Bronchial epithelial cell (primary cell): ENCODE measurements at regions not wholly inside any gene's neighbourhood (a gene's known extent, or its start where the extent isn't known, plus 50 kb on each side); places are given as distances from the start of the nearest gene placed in this dataset.
A peak's percentile ranks its signal among the peaks of the same experiment; 100 is the strongest.

ENCODE experiments used
- DNase-seq: peaks from one replicate; pipeline ENCODE4 v3.0.0-alpha.2; 2010; ENCODE audit warnings: low read depth
- FAIRE-seq: peaks from 2 replicates; lab custom pipeline; 2011; peaks lifted over from hg19 to GRCh38; lab: Jason Lieb, UNC
- H3K27me3 ChIP-seq: 2 replicates; pipeline ENCODE4 v1.5.1; 2011; ENCODE audit warnings: low read length; ENCODE audit not compliant: control insufficient read depth, insufficient read depth
- H3K36me3 ChIP-seq: 2 replicates; pipeline ENCODE4 v1.5.1; 2011; ENCODE audit warnings: low read length; ENCODE audit not compliant: control insufficient read depth, insufficient read depth
- H3K4me3 ChIP-seq: 2 replicates; pipeline ENCODE4 v1.5.1; 2011; ENCODE audit warnings: mild to moderate bottlenecking, low read depth, low read length, control low read depth
- TF ChIP-seq, protein P1 (sequence below): IDR thresholded peaks from 2 replicates; pipeline ENCODE4 v1.5.1; 2011; ENCODE audit warnings: mild to moderate bottlenecking, moderate library complexity, low read length, control low read depth, inconsistent platforms; ENCODE audit not compliant: insufficient read depth, severe bottlenecking

- FAIRE-seq, result no peak
Measured at GRCh38 chr5:130643321-130643720, 521.7 kb downstream of the HINT1 start.

GRCh38 chr5:130642461-130642860, 522.6 kb downstream of the HINT1 start:
- FAIRE-seq, result no peak

More at GRCh38 chr5:130643321-130643720, 521.7 kb downstream of the HINT1 start:
- H3K4me3 ChIP-seq, result no peak overlapping the region
- TF ChIP-seq, protein P1, sequence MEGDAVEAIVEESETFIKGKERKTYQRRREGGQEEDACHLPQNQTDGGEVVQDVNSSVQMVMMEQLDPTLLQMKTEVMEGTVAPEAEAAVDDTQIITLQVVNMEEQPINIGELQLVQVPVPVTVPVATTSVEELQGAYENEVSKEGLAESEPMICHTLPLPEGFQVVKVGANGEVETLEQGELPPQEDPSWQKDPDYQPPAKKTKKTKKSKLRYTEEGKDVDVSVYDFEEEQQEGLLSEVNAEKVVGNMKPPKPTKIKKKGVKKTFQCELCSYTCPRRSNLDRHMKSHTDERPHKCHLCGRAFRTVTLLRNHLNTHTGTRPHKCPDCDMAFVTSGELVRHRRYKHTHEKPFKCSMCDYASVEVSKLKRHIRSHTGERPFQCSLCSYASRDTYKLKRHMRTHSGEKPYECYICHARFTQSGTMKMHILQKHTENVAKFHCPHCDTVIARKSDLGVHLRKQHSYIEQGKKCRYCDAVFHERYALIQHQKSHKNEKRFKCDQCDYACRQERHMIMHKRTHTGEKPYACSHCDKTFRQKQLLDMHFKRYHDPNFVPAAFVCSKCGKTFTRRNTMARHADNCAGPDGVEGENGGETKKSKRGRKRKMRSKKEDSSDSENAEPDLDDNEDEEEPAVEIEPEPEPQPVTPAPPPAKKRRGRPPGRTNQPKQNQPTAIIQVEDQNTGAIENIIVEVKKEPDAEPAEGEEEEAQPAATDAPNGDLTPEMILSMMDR, result no peak
- H3K27me3 ChIP-seq, result no peaks in the 10 kb centered on the region
- DNase-seq, result no peak
- no peaks in the 10 kb centered on the region for H3K36me3 ChIP-seq

DNA sequence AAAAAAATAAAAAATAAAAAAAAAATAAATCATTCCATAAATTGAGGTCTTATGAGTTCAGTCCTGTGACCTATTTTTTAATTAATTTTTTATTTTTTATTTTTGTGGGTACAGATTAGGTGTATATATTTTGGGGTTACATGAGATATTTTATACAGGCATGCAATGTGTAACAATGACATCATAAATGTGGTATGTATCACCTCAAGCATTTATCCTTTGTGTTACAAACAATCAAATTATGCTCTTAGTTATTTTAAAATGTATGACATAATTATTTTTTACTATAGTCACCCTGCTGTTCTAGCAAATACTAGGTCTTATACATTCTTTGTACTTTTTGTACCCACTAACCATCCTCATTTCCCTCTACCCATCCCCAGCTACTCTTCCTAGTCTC, 537.9 kb downstream of the HINT1 start:
- Histone ChIP-seq H3K36me3 (no peaks in the 10 kb centered on the region), H3K27me3 (no peaks in the 10 kb centered on the region), H3K4me3 (no peak overlapping the region)
- TF ChIP-seq, protein P1, result no peak
- DNase-seq (no peak), FAIRE-seq (no peak)

More at GRCh38 chr5:130642461-130642860, 522.6 kb downstream of the HINT1 start:
- peak; percentile 29 for DNase-seq
- no peak overlapping the region for H3K4me3 ChIP-seq
- no peaks in the 10 kb centered on the region for H3K36me3 ChIP-seq
- TF ChIP-seq, protein P1, result no peak
- no peaks in the 10 kb centered on the region for H3K27me3 ChIP-seq

GRCh38 chr5:130624805-130625204, 540.3 kb downstream of the HINT1 start:
- no peaks in the 10 kb centered on the region for H3K36me3 ChIP-seq
- FAIRE-seq (no peak), DNase-seq (no peak)
- H3K27me3 ChIP-seq, result no peaks in the 10 kb centered on the region
- H3K4me3 ChIP-seq, result no peak overlapping the region
- TF ChIP-seq, protein P1, result no peak

GRCh38 chr5:130616161-130616560, 548.9 kb downstream of the HINT1 start:
- DNase-seq, result peak; percentile 78
- no peak for FAIRE-seq

More at GRCh38 chr5:130616161-130616560, 548.9 kb downstream of the HINT1 start:
- Histone ChIP-seq H3K36me3 (no peaks in the 10 kb centered on the region), H3K4me3 (no peak overlapping the region), H3K27me3 (no peaks in the 10 kb centered on the region)
- TF ChIP-seq, protein P1, result no peak
